ENCODE measurements at regions not wholly inside any gene's neighbourhood (a gene's known extent, or its start where the extent isn't known, plus 50 kb on each side); places are given as distances from the start of the nearest gene placed in this dataset.

- no peak for TF ChIP-seq TCF7L2 (IDR thresholded peaks at IDR 0.05; ENCODE audit: borderline replicate concordance, extremely low read depth, insufficient read depth, insufficient read length)
- TF ChIP-seq POLR2A (IDR thresholded peaks at IDR 0.05; ENCODE audit: borderline replicate concordance, extremely low read depth, insufficient read depth, insufficient read length): no peak
- no peak for TF ChIP-seq REST (IDR thresholded peaks at IDR 0.05; ENCODE audit: low read depth)
- TF ChIP-seq CTCF (IDR thresholded peaks at IDR 0.05 in 2 of 3, conservative IDR thresholded peaks at IDR 0.05 in 1 of 3; ENCODE audit: borderline replicate concordance in 1 of 3, insufficient read depth in 1 of 3, low read depth in 2 of 3, low read length in 2 of 3): no peak
- no peak for TF ChIP-seq SRF (IDR thresholded peaks at IDR 0.05; ENCODE audit: low read depth)
- TF ChIP-seq SIN3A (IDR thresholded peaks at IDR 0.05; ENCODE audit: low read depth): no peak
- TF ChIP-seq CEBPB (IDR thresholded peaks at IDR 0.05; ENCODE audit: low read depth): no peak
- no peak for TF ChIP-seq EZH2phosphoT487 (IDR thresholded peaks at IDR 0.05; ENCODE audit: borderline replicate concordance)
These were observed 57.3 kb upstream of the CREB1 start for GRCh38 chr2:207472343-207473048.
